HG03045 (cell line): ENCODE measurements at regions not wholly inside any gene's neighbourhood (a gene's known extent, or its start where the extent isn't known, plus 50 kb on each side); places are given as distances from the start of the nearest gene placed in this dataset.
"Not testable (repeated sequence)": the region's sequence is repeated elsewhere in the genome, so short reads cannot be mapped to it uniquely, and the experiment has no call there.

Experiments used
- ATAC-seq: cut with Tn5 transposase; IDR thresholded peaks from one replicate; pipeline ENCODE4 v1.9.1; 2021; ENCODE audit warnings: mild to moderate bottlenecking, moderate library complexity; ENCODE audit not compliant: unreplicated experiment

DNA sequence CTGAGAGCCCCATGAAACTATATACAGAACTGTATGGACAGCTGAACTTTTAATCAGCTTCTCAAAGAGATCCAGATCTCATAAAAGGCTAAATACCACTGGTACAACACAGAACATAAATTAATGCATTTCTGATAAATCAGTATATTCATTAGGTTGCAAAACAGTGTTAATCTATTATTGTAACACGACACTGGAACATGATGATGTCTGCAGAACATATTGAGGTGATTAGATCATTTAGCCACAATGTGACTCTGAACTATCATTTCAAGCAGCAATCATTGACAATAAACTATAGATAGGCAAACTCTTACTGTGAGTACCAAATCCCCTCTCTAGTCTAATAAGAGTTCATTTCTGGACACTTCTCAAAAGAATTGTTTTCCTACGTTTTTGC lies 50.3 kb downstream of the GASK1B start:
- no peak for ATAC-seq

- no peak for ATAC-seq
Observed at GRCh38 chr4:158121161-158121579, 51.7 kb downstream of the GASK1B start.

DNA sequence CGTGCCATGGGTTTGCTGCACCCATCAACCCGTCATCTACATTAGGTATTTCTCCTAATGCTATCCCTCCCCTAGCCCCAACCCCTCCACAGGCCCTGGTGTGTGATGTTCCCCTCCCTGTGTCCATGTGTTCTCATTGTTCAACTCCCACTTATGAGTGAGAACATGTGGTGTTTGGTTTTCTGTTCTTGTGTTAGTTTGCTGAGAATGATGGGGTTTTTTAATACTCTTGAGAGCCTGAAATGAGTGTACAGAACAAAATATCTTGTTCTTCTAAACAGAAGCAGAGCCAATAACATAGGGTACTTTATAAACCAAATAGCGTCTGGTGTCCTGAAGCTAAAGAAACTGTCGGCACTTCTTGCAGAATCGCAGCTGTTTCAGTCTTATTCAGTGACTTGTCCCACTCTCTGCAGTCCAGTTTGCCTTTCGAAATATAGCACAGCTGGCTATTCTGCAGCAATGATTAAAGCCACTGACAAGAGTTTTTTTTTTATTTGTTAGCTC lies 52.1 kb downstream of the GASK1B start:
- not testable (repeated sequence) for ATAC-seq

GRCh38 chr4:158112611-158113010 lies 60.2 kb downstream of the GASK1B start:
- no peak for ATAC-seq

DNA sequence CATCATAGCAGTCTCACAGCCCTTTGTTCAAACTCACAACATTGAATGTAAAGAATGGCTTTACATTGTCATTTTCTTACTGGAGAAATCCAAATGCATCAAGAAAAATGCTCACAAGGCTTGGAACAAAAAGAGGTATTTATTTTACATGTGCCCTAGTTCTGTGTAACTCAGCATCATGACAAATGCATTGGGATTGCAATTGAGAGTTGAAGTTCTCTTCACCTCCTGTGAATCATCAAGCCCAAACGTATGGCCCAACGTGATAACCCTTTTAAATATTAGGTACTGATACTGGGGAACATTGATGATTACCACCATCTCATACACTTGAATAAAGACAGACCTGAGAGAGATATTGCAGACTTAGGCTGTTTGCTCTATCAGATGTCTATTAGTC lies 61.6 kb downstream of the GASK1B start:
- no peak for ATAC-seq

DNA sequence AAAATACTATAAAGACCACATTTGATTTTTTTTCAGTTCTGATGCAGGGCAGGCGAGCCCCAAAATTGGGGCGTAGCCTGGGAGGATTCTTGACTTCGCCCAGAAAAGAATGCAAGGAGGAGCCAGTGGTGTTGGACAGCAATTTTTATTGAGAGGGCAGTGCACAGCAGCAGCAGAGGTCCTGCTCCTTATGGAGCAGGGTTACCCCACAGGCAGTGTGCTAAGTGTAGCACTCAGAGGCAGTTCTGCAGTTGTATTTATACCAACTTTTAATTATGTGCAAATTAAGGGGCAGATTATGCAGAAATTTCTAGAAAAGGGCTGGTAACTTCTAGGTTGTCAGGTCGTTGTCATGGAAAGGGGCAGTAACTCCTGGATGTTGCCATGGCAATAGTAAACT lies 69.9 kb downstream of the GASK1B start:
- no peak for ATAC-seq

GRCh38 chr4:158099686-158100085 lies 73.1 kb downstream of the GASK1B start:
- ATAC-seq = no peak

DNA sequence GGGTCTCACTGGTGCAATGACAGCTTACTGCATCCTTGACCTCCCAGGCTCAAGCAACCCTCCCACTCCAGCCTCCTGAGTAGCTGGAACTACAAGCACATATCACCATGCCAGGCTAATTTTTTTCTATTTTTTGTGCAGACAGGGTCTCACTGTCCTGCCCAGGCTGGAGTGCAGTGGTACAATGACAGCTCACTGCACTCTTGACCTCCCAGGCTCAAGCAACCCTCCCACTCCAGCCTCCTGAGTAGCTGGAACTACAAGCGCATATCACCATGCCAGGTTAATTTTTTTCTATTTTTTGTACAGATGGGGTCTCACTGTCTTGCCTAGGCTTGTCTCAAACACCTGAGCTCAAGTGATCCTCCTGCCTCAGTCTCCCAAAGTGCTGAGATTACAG lies 74.0 kb downstream of the GASK1B start:
- ATAC-seq = no peak

DNA sequence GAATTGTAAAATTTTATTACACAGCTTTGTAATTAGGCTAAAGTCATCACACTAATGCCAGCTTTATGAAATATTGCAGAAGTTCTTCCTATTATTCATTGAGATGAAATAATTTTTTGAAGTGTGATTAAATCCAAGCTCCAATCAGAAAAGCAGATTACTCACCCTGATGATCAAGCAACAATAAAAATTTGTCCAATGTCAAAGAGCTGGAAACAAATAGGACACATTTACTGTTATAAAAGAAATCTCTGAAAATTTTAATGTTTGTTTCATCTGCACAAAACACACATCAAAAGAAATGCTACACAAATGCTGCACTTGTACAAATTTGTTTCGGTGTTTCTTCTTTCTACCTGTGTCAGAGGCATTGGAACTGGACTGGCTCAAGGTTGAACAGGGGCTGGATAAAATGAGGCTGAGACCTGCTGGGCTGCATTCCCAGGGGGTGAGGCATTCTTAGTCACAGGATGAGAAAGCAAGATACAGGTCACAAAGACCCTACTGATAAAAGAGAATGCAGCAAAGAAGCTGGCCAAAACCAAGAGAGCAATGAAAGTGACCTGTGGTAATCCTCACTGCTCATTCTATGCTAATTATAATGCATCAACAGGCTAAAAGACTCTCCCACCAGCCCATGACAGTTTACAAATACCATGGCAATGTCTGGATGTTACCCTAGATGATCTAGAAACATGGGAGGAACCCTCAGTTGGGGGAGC lies 78.3 kb downstream of the GASK1B start:
- ATAC-seq = no peak

DNA sequence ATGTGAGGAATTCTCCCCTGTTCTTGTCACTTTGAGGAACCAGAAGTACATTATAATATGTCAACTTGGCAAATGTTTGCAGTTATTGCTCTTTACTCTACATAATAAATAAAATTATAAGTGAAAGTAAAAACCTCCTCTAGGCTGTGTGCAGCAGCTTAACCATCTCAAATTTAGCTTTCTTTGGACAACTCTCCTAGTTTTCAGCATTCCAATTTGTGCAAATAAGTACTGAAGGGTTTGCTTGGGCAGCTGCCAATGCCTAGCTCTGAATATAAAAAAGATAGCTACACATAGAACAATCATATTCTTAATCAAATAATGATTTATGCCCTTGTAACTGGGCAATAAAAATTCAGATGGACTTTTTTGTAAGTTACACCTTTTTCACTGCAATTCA lies 82.5 kb downstream of the GASK1B start:
- ATAC-seq = no peak

GRCh38 chr4:158089897-158090296 lies 82.9 kb downstream of the GASK1B start:
- not testable (repeated sequence) for ATAC-seq

GRCh38 chr4:158080354-158080753 lies 92.5 kb downstream of the GASK1B start:
- ATAC-seq = no peak

GRCh38 chr4:158079661-158080060 lies 93.2 kb downstream of the GASK1B start:
- no peak for ATAC-seq

DNA sequence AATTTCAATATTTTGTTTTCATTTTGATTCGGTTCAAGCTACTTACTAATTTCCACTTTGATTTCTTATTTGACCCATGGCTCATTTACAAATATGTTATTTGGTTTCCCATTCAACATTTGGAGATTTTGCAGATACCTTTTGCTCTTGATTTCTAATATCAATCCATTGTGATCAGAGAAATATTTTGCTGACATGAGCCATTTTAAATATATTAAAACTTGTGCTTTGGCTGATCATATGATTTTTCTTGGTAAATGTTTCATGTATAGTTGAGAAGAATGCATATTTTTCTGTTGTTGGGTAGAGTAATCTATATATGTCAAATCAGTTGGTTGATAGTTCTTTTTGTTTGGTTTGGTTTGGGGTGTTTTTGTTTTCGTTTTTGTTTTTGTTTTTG lies 95.0 kb downstream of the GASK1B start:
- no peak for ATAC-seq

DNA sequence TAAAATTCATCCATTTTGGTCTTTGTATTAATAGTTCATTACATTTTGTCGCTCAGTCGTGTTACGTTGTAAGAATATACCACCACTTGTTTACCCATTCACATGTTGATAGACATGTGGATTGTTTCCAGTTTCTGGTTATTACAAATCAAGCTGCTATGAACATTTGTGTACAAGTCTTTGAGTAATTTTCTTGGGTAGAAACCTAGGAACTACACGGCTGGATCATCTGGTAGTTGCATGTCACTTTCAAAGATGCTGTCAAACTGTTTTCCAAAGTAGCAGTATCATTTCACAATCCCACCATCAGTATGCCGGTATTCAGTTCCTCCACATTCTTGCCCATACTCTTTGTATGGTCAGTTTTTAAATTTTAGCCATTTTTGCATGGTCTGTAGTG lies 98.0 kb downstream of the GASK1B start:
- ATAC-seq = no peak

DNA sequence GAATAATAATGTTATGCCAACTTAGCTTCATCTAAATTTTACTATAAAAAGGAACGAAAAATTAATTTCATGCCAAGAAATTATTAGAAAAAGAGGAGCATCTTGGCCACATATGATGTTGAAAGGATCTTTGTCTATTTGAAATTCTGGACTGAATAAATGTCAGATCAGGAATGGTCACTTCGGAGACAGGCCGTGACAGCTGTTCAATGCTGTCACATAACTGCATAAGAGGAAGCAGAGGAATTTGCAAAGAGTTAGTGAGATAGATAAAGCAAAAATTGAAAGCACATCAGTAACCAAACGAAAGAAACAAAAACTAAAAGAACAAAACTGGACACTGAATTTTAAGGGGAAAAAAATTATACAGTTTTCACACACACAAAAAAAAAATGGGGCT lies 100.9 kb downstream of the GASK1B start:
- no peak for ATAC-seq

GRCh38 chr4:158068068-158068467 lies 104.8 kb downstream of the GASK1B start:
- no peak for ATAC-seq

GRCh38 chr4:158067646-158068045 lies 105.2 kb downstream of the GASK1B start:
- ATAC-seq = no peak

DNA sequence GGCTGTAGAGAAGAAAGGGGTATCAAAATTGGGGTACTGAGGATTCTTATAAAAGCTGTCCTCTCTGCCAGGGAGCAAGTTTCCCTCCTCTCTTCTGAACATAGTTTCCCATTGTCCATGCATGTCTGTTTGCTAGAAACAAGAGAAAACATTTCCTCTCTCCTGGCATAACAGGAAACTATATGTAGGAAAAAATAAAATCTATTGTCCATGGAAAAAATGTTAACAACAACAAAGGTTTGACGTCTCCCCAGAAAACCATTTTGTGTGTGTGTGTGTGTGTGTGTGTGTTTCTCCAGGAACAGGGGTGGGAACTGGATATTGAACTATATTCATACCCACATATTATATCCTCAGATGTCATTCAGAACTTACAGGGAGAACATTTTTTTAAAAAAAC lies 107.2 kb downstream of the GASK1B start:
- no peak for ATAC-seq

- ATAC-seq = no peak
Observed at GRCh38 chr4:158065176-158065575, 107.6 kb downstream of the GASK1B start.

- ATAC-seq = no peak
Observed at GRCh38 chr4:158056689-158057245, 116.1 kb downstream of the GASK1B start.

DNA sequence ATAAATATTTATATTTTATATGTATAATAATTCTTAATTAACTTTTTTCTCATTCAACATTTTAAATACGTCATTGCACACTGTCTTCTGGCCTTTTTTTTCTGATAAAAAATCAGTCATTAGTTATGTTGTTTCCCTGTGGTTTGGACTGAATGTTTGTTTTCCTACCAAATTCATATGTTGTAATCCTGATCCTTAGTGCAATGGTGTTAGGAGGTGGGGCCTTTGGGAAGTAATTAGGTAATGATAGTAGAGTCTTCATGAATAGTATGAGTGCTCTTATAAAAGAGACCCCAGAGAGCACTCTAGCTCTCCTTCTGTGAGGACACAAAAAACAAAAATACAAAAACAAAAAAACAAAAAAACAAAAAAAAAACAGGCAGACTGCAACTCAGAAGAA lies 117.2 kb downstream of the GASK1B start:
- no peak for ATAC-seq

GRCh38 chr4:158053801-158054200 lies 119.0 kb downstream of the GASK1B start:
- no peak for ATAC-seq
